Common myeloid progenitor, CD34-positive (primary cell): ENCODE measurements at regions not wholly inside any gene's neighbourhood (a gene's known extent, or its start where the extent isn't known, plus 50 kb on each side); places are given as distances from the start of the nearest gene placed in this dataset.

ENCODE experiments used
- CTCF ChIA-PET: fragments of 350-600 bp; sonication (Branson Sonifier 250); formaldehyde crosslinking; loops from one replicate; lab custom pipeline; 2021; ENCODE audit warnings: antibody characterized with exemption; lab: Charles Lee
- POLR2A ChIA-PET: fragments of 350-600 bp; sonication (Branson Sonifier 250); formaldehyde crosslinking; loops from one replicate; lab custom pipeline; 2021; ENCODE audit warnings: antibody characterized with exemption; lab: Charles Lee
- DNase-seq, 3 donors: peaks; one replicate each; pipeline versions ENCODE4 v3.0.0 to v3.0.0-alpha.2; 2013
- H3K27ac ChIP-seq, 2 experiments: 1 replicate in 1 of 2; 2 replicates in 1 of 2; pipeline ENCODE4 v1.7.0; 2013; ENCODE audit warnings: inconsistent platforms in 2 of 2, low read length in 2 of 2, mild to moderate bottlenecking in 2 of 2, low read depth in 1 of 2, moderate library complexity in 1 of 2; ENCODE audit not compliant: severe bottlenecking in 2 of 2, insufficient read depth in 1 of 2, poor library complexity in 1 of 2
- H3K27me3 ChIP-seq, 5 experiments: replicated peaks in 2 of 5; 1 replicate in 3 of 5; 2 replicates in 2 of 5; pipeline versions ENCODE4 v1.6.1 to v1.7.0; 2013; ENCODE audit warnings: low read length in 4 of 5, mild to moderate bottlenecking in 2 of 5, moderate library complexity in 2 of 5, inconsistent platforms in 1 of 5; ENCODE audit not compliant: insufficient read depth in 5 of 5, control insufficient read depth in 4 of 5
- H3K36me3 ChIP-seq, 4 experiments: 1 replicate in 2 of 4; 2 replicates in 2 of 4; pipeline versions ENCODE4 v1.6.1 to v1.7.0; 2013; ENCODE audit warnings: low read length in 3 of 4, control low read depth in 1 of 4, mild to moderate bottlenecking in 1 of 4; ENCODE audit not compliant: control insufficient read depth in 4 of 4, insufficient read depth in 4 of 4
- H3K4me1 ChIP-seq, 4 experiments: 1 replicate in 3 of 4; 2 replicates in 1 of 4; pipeline versions ENCODE4 v1.6.1 to v1.7.1; 2013; ENCODE audit warnings: low read length in 3 of 4, mild to moderate bottlenecking in 3 of 4, control low read depth in 1 of 4, inconsistent platforms in 1 of 4, moderate library complexity in 1 of 4; ENCODE audit not compliant: control insufficient read depth in 4 of 4, insufficient read depth in 4 of 4; ENCODE audit errors: control extremely low read depth in 1 of 4
- H3K4me3 ChIP-seq, 7 experiments: 1 replicate in 4 of 7; 2 replicates in 3 of 7; pipeline versions ENCODE4 v1.5.1 to v1.7.0; 2013; ENCODE audit warnings: mild to moderate bottlenecking in 7 of 7, low read length in 6 of 7, moderate library complexity in 6 of 7, inconsistent platforms in 2 of 7, low read depth in 2 of 7, control low read depth in 1 of 7; ENCODE audit not compliant: insufficient read depth in 4 of 7, control insufficient read depth in 1 of 7; ENCODE audit errors: extremely low read depth in 1 of 7
- H3K9me3 ChIP-seq, 5 experiments: 1 replicate in 4 of 5; 2 replicates in 1 of 5; pipeline versions ENCODE4 v1.6.1 to v1.7.1; 2013; ENCODE audit warnings: low read length in 4 of 5, mild to moderate bottlenecking in 2 of 5, inconsistent platforms in 1 of 5, low read depth in 1 of 5, moderate library complexity in 1 of 5; ENCODE audit not compliant: control insufficient read depth in 4 of 5, insufficient read depth in 2 of 5; ENCODE audit errors: control extremely low read depth in 1 of 5
- WGBS: methylation state at CpG from one replicate; pipeline ENCODE4 v1.1.5; 2013; ENCODE audit not compliant: insufficient coverage; 5-methylcytosine and 5-hydroxymethylcytosine counted together

- H3K9me3 ChIP-seq: no peaks in the 10 kb centered on the region
- H3K27ac ChIP-seq: no peak overlapping the region
- ChIA-PET POLR2A (no interaction called here), CTCF (no interaction called here)
- no peak overlapping the region for H3K4me3 ChIP-seq
- no peaks in the 10 kb centered on the region for H3K36me3 ChIP-seq
- H3K27me3 ChIP-seq: no peaks in the 10 kb centered on the region
- no peaks in the 10 kb centered on the region for H3K4me1 ChIP-seq
- WGBS: 74% methylated on average over 11 of the region's 11 CpGs
- no peak for DNase-seq
Observed at GRCh38 chr16:52781005-52781630, 234.2 kb upstream of the TOX3 start.

- Histone ChIP-seq H3K36me3 (no peaks in the 10 kb centered on the region), H3K9me3 (no peaks in the 10 kb centered on the region), H3K4me1 (no peaks in the 10 kb centered on the region), H3K4me3 (no peak overlapping the region), H3K27me3 (no peaks in the 10 kb centered on the region), H3K27ac (no peak overlapping the region)
- ChIA-PET POLR2A (no interaction called here), CTCF (no interaction called here)
- DNase-seq: no peak
- WGBS: no CpG with 5 or more reads among the region's 1 CpG
Observed at GRCh38 chr16:52773026-52773425, 226.1 kb upstream of the TOX3 start.

- CTCF ChIA-PET: no interaction called here
- Histone ChIP-seq H3K4me3 (no peak overlapping the region), H3K9me3 (no peaks in the 10 kb centered on the region), H3K4me1 (no peaks in the 10 kb centered on the region), H3K27ac (no peak overlapping the region), H3K36me3 (no peaks in the 10 kb centered on the region), H3K27me3 (no peaks in the 10 kb centered on the region)
- DNase-seq: no peak
- WGBS: 90% methylated on average over 3 of the region's 4 CpGs
- POLR2A ChIA-PET: no interaction called here
Observed at GRCh38 chr16:52770828-52771227, 223.9 kb upstream of the TOX3 start.

GRCh38 chr16:52758473-52758855 lies 211.5 kb upstream of the TOX3 start:
- Histone ChIP-seq H3K4me3 (no peak overlapping the region), H3K27ac (no peak overlapping the region), H3K27me3 (no peaks in the 10 kb centered on the region), H3K36me3 (no peaks in the 10 kb centered on the region), H3K4me1 (no peaks in the 10 kb centered on the region), H3K9me3 (no peaks in the 10 kb centered on the region)
- WGBS: 100% methylated on average over 4 of the region's 5 CpGs
- CTCF ChIA-PET: no interaction called here
- POLR2A ChIA-PET: no interaction called here
- no peak for DNase-seq

GRCh38 chr16:52757746-52758472 lies 211.0 kb upstream of the TOX3 start:
- ChIA-PET CTCF (no interaction called here), POLR2A (no interaction called here)
- Histone ChIP-seq H3K4me3 (no peak overlapping the region), H3K4me1 (no peaks in the 10 kb centered on the region), H3K27ac (no peak overlapping the region), H3K9me3 (no peaks in the 10 kb centered on the region), H3K27me3 (no peaks in the 10 kb centered on the region), H3K36me3 (no peaks in the 10 kb centered on the region)
- DNase-seq: no peak
- WGBS: 98% methylated on average over 7 of the region's 10 CpGs

GRCh38 chr16:52756812-52757517 lies 210.0 kb upstream of the TOX3 start:
- POLR2A ChIA-PET: no interaction called here
- no peak overlapping the region for H3K27ac ChIP-seq
- H3K36me3 ChIP-seq: no peaks in the 10 kb centered on the region
- no CpG with 5 or more reads among the region's 2 CpGs for WGBS
- H3K9me3 ChIP-seq: no peaks in the 10 kb centered on the region
- no peaks in the 10 kb centered on the region for H3K4me1 ChIP-seq
- no peaks in the 10 kb centered on the region for H3K27me3 ChIP-seq
- H3K4me3 ChIP-seq: no peak overlapping the region
- CTCF ChIA-PET: no interaction called here
- DNase-seq: no peak

- H3K36me3 ChIP-seq: no peaks in the 10 kb centered on the region
- no peaks in the 10 kb centered on the region for H3K9me3 ChIP-seq
- no peak overlapping the region for H3K27ac ChIP-seq
- no peaks in the 10 kb centered on the region for H3K27me3 ChIP-seq
- WGBS: 80% methylated on average over 1 of the region's 1 CpG
- no peak for DNase-seq
- no peak overlapping the region for H3K4me3 ChIP-seq
- no peaks in the 10 kb centered on the region for H3K4me1 ChIP-seq
- ChIA-PET POLR2A (no interaction called here), CTCF (no interaction called here)
Observed at GRCh38 chr16:52755396-52755795, 208.5 kb upstream of the TOX3 start.
